ENCODE measurements at regions not wholly inside any gene's neighbourhood (a gene's known extent, or its start where the extent isn't known, plus 50 kb on each side); places are given as distances from the start of the nearest gene placed in this dataset.
"Not testable (repeated sequence)": the region's sequence is repeated elsewhere in the genome, so short reads cannot be mapped to it uniquely, and the experiment has no call there.

- DNase-seq: peak; percentile 65
Measured at GRCh38 chr15:69903470-69904469, 193.9 kb downstream of the TLE3 start.

- DNase-seq: no peak
Measured at GRCh38 chr15:69906256-69907185, 191.2 kb downstream of the TLE3 start.

DNA sequence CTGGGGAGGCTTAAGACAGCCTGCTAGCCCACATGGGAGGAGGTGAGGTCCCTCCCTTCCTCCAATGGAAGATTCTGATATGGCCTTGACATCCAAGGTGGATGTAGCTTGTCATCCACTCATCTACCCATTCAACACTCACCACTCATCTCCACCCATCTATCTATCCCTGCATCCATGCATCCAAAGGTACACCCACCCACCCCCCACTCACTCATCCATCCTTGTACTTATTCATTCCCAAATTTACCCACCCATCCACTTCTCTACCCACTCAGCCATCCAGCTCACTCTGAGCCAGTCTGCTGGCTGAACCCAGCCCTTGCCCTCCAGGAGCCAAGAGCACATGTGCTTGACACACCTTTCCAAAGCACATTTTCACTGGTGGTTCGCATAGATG is 189.7 kb downstream of the TLE3 start:
- DNase-seq: no peak

- DNase-seq: no peak
Measured at GRCh38 chr15:69908590-69909420, 188.9 kb downstream of the TLE3 start.

DNA sequence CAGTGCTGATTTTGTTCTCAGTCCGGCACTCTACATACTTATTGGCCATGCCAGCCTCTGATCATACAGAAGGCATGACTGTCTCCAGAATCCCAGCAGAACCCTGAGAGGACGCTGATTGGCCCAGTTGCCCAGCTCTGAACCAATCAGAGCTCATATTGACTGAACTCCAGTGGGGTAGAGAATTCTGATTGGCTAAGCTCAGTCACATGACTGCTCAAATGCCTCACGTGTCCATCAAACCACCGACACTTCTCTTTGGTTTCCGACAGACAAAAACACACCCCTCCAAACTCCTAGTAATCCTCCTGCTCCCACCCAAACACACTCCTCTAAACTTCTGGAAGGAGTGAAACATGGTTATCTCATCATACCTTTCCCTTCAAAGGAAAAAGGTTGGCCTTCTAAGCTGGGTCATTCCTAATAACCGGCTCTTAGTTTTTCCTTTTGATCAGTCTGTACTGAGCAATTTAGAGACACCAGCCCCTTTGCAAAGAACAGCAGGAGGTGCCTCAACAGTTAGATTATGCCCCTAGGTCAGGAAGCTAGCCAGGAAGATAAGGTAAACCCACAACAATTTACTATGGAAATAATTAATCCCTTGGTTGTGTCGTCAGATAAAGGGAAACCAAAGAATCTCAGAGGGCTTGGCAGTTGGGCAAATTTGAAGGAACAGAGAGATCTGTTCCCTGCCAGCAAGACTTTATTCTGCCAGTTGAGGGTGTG is 187.8 kb downstream of the TLE3 start:
- no peak for DNase-seq

- no peak for DNase-seq
Measured at GRCh38 chr15:69910514-69910913, 187.2 kb downstream of the TLE3 start.

DNA sequence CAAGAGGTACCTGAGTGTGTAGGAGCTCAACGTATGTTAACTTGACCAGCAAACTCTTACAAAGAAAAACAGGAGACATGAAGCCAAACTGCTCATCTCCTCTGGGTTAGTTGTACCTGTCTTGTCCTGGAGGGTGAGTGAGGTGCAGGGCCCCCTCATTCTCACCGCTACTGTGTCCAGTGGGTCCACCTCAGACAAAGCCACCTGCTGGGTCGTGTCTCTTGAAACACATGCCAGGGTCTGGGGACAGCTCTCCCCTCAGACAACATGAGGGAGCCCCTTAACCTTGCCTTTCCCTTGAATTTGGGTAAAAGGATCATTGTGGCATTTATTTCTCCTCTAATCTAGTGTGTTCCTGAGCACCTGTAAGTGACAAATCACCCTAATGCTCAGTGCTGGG is 185.6 kb downstream of the TLE3 start:
- DNase-seq: no peak

GRCh38 chr15:69914040-69914439 is 183.7 kb downstream of the TLE3 start:
- no peak for DNase-seq

DNA sequence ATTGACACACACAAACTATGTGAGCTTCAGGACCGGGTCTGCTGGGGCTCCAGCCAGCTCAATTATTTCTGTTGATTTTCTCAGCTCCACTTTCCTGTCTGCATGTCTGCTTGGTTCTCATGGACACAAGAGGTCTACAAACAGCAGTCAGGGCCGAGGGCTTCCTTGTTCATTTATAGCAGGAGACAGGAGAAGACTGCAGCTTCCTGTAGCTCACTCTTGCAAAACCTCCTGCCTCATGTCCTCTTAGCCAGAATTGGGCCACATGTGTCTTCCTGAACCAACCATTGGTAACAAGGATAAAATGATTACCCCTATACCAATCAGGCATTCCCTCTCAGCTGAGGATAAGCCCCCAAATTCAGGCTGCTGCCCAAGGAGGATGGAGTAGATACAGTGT is 182.8 kb downstream of the TLE3 start:
- no peak for DNase-seq

DNA sequence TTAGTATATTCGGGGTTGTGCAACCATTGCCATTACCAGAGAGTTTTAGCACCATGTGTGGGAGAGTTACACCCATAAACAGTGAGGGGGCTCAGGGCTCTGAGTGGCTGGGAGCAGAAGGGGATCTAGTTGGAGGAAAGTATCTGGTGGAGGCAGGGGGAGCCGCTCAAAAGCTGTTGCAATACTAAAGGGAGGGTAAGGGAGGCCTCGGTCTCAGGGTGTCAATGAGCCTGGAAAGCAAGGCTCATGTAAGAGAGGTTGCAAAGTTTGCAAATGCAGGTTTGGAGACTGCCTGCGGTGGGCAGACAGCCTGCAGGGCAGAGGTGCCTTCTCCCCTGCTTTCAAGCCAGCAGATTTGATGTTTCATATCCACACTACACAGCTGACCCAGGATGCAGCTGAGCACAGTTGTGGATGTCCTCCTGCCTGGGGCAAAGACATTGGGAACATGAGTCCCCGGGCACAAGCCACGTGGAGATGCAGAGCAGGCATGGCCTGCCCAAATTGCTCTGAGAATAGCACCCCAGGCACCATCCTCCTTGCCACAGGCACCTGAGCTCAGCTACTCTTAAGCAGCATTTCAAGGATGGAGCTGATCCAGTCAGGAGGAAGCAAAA is 181.4 kb downstream of the TLE3 start:
- no peak for DNase-seq

- no peak for DNase-seq
Measured at GRCh38 chr15:69917056-69917455, 180.7 kb downstream of the TLE3 start.

DNA sequence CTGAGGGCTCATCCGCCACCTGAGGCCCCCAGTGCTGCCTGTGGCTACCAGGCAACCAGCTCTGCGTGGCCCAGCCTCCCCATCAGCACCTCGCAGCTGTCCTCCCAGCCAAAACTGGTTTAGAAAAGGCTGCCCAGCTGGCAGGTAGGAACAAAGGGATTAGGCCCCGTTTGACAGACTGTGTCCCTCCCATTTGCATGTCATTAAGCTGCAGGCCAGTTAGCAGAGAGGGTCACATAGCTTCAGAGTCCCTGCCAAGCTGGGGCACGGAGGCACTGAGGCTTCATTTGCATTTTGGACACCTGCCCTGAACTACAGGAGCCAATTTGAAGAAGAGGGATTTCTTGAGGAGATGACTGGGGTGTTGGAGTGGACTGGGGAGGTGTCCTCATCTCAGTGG is 177.9 kb downstream of the TLE3 start:
- DNase-seq: no peak

DNA sequence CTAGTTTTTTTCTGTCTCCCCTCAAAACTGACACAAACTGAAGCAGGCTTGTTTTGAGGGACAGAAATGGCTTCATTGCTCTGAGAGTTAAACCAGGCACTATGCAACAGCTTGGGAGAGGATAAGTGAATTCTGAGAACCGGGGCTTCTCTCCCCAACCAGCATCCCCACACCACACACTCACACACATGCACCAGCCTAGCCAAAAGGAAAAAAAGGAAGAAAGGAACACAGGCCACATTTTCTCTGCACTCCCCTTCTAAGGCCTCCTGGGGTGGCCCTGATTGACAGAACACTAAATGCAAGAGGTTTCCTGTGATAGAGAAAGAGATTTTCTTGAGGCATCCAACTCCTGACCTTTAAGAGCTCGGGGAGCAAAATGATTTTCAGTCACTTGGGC is 177.5 kb downstream of the TLE3 start:
- no peak for DNase-seq

DNA sequence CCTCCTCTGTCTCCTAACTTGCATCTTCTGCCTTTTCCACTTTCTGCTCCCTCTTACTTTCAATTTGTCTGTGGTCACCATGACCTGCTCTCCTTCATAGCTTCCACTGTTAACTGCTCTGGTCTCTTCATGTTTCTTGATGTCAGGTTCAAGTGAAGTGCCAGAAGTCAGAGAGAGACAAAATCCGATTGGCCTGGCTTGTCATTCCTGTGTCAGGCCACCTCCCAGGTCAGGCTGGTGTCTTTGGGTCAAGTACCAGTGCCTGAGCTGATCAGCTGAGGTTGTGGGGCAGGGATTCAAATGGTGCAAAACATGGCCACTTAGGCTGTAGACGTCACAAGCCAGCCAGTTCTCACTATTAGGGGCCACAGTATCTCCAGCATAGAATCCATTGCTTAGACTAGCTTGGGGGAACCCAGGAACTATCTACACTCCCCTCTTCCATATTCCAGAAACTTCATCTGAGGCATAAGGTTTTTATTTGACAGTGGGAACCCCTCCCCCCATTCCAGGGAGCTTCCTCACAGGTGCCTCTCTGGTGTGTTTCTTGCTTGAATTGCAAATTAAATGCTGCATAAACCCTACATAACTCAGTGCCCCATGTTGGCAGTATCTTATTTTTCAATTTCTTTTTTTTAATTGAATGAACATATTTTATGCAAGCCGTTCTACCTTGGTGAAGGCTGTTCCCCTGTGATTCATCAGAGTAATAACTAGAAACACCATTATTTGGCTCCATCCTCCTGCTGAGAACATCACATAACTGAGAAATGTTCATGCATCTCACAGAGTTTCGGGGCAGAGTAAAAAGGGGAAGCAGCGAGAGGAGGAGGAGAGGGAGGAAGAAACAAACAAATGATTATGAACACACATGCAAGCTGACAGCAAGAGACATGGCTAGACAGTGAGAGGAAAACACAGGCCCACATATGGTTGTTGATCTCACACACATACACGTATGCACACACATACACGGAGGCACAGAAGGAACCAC is 175.8 kb downstream of the TLE3 start:
- DNase-seq: no peak

- no peak for DNase-seq
Measured at GRCh38 chr15:69924531-69924930, 173.2 kb downstream of the TLE3 start.

DNA sequence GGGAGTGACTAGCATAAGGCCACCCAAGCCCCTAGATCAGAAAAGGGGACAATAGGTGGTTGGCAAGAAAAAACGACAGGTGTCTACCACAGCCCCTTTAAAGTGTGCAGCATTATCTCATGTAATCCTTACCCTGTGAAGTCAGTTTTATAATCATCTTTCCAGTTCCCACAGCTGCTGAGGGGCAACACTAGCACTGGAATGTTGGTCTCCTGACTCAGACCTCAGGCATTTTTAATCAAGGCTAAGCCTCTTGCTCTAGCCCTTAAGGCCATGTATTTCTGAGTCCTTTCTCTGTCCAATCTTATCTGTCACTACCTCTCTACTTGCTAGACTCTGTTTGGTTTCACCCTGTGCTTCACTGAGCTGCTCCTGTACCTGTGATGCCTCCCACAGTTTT is 171.7 kb downstream of the TLE3 start:
- peak; percentile 55 for DNase-seq

DNA sequence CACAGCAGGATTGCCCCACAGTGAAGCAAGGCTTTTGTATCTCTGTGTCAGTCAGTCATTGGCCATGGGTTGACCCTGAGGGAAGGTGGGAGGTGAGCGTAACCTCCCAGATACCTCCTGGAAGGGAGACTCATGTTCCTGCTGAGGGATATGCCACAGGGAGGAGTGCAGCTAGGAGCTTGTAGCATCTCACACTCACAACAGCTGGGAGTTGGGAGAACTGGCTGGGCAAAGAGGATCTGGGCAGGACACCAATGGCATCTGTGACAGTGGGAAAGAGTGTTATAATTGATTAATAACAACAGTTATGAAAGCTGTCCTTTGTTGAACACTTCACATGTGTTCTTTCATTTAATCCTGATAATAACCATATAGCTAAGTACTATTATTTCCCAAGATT is 171.0 kb downstream of the TLE3 start:
- no peak for DNase-seq

- DNase-seq: not testable (repeated sequence)
Measured at GRCh38 chr15:69928890-69929289, 168.8 kb downstream of the TLE3 start.

GRCh38 chr15:69929905-69930630 is 167.6 kb downstream of the TLE3 start:
- no peak for DNase-seq

DNA sequence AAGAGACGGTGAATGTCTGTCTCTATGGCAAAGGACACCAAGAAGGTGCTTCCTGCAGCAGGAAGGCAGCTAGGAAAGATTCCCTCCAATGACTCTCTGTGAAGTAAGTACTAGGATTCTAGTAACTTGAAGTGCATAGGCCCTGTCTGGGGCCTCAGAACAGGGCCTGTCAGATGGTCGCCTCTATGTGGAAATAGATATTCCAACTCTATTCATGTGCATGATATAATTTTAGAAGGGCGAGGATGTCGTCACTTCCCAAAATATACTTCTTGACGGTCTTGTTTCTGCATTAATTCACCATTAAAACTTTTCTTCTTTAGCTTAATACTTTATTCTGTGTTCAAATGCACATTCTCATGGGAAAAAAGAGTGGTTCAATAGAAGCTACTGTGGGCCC is 167.0 kb downstream of the TLE3 start:
- DNase-seq: no peak
